HEK293 (cell line): ENCODE measurements at regions not wholly inside any gene's neighbourhood (a gene's known extent, or its start where the extent isn't known, plus 50 kb on each side); places are given as distances from the start of the nearest gene placed in this dataset.

ENCODE experiments used
- SP3 ChIP-seq: fragments of 450-650 bp; formaldehyde crosslinking; IDR thresholded peaks from 2 replicates; pipeline ENCODE4 v1.5.1; 2016; ENCODE audit warnings: missing biosample characterization, missing genetic modification characterization
- ZNF121 ChIP-seq: fragments of 450-650 bp; formaldehyde crosslinking; IDR thresholded peaks from 2 replicates; pipeline ENCODE4 v1.5.1; 2016; ENCODE audit warnings: missing biosample characterization, missing genetic modification characterization
- ZNF610 ChIP-seq: fragments of 450-650 bp; formaldehyde crosslinking; IDR thresholded peaks from 2 replicates; pipeline ENCODE4 v1.5.1; 2016; ENCODE audit warnings: missing biosample characterization, missing genetic modification characterization, borderline replicate concordance
- ZNF830 ChIP-seq: fragments of 450-650 bp; IDR thresholded peaks from 2 replicates; pipeline ENCODE4 v1.5.0; 2018; ENCODE audit warnings: missing biosample characterization, missing genetic modification characterization, low read depth, mild to moderate bottlenecking, moderate library complexity
- TF ChIP-seq, protein P1 (sequence below): fragments of 450-650 bp; formaldehyde crosslinking; IDR thresholded peaks from 2 replicates; pipeline ENCODE4 v1.5.1; 2016; ENCODE audit warnings: missing biosample characterization, missing genetic modification characterization

DNA sequence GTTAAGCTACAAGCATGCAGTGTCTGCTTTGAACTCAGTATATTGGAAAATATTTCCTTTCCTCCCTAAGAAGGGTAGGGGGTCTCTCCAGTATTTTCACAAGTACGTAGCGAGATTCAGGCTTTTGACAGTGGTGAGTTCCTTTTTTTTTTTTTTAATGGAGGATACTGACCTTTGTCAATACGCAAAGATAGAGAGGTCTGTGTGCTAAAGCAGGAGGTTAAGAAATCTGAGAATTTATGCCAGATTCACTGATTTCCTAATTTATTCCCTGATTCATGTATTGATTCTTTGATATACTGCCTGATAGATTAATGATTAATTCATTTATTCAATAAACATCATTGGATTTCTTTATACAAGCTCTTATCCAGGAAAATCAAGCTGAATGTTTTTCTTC lies 106.7 kb upstream of the CADM1 start:
- TF ChIP-seq, protein P1, sequence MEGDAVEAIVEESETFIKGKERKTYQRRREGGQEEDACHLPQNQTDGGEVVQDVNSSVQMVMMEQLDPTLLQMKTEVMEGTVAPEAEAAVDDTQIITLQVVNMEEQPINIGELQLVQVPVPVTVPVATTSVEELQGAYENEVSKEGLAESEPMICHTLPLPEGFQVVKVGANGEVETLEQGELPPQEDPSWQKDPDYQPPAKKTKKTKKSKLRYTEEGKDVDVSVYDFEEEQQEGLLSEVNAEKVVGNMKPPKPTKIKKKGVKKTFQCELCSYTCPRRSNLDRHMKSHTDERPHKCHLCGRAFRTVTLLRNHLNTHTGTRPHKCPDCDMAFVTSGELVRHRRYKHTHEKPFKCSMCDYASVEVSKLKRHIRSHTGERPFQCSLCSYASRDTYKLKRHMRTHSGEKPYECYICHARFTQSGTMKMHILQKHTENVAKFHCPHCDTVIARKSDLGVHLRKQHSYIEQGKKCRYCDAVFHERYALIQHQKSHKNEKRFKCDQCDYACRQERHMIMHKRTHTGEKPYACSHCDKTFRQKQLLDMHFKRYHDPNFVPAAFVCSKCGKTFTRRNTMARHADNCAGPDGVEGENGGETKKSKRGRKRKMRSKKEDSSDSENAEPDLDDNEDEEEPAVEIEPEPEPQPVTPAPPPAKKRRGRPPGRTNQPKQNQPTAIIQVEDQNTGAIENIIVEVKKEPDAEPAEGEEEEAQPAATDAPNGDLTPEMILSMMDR (tag by site-specific recombination) = no peak
- TF ChIP-seq SP3 (no peak), ZNF610 (tag by site-specific recombination) (no peak), ZNF121 (tag by site-specific recombination) (no peak), ZNF830 (tag by site-specific recombination) (no peak)
